ENCODE measurements at regions not wholly inside any gene's neighbourhood (a gene's known extent, or its start where the extent isn't known, plus 50 kb on each side); places are given as distances from the start of the nearest gene placed in this dataset.

DNA sequence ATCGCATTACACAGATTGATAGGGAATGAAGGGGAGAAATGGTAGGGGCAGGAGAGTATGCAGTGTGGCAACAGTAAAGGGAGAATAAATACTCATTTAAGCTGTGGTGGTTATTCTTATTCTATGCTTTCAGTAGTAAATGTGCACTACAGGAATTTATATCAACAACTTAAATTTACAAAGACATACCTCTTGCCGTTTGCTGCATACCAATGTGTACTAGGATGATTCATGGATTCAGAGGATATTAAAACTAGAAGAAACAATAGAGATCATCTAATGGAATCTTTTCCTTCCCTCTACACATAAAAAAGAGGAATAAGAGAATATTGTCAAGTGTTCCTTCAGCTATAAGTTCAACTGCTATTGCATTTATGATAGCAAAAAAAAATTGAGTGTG, 103.3 kb upstream of the RASA1 start:
- H3K4me1 ChIP-seq = no peaks in the 10 kb centered on the region
- H3K27me3 ChIP-seq = no peaks in the 10 kb centered on the region

DNA sequence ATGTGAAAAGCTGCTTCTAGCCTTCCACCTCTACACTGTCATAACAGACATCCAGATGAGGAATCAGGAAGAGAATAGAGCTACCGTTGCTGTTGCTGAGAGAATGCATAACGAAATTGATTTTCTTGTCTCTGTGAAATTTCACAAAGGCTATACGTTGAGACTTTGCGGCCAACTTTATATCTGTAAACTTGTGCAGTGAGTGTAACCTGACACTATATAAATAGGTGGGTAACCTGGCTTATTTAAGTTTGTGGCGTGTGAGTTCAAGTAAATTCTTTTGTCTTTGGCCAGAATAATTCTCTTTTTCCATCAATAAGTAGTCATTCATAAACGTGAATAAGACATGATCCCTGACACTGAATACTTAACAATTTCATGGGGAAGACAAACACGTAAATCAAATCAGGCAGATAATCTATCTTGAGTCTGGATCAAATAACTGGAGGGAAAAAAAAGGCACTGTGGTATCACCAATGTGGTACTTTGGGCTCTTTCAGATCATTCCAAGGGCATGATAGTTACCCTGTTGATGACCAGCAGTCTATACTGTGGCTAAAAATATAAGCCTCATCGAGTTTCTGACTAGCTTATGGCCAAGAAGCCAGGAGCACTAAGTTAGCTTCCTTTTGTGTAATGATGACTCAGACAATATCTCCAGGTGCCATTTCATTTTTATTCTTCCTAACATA, 98.2 kb upstream of the RASA1 start:
- Histone ChIP-seq H3K27ac (no peak overlapping the region), H3K9me3 (no peaks in the 10 kb centered on the region), H3K4me1 (no peaks in the 10 kb centered on the region), H3K27me3 (no peaks in the 10 kb centered on the region), H3K9ac (ENCODE audit: low read depth in 2 of 2, low read length in 2 of 2) (no peak overlapping the region), H3K4me3 (no peak overlapping the region), H3K36me3 (no peaks in the 10 kb centered on the region)
- TF ChIP-seq, protein P1, sequence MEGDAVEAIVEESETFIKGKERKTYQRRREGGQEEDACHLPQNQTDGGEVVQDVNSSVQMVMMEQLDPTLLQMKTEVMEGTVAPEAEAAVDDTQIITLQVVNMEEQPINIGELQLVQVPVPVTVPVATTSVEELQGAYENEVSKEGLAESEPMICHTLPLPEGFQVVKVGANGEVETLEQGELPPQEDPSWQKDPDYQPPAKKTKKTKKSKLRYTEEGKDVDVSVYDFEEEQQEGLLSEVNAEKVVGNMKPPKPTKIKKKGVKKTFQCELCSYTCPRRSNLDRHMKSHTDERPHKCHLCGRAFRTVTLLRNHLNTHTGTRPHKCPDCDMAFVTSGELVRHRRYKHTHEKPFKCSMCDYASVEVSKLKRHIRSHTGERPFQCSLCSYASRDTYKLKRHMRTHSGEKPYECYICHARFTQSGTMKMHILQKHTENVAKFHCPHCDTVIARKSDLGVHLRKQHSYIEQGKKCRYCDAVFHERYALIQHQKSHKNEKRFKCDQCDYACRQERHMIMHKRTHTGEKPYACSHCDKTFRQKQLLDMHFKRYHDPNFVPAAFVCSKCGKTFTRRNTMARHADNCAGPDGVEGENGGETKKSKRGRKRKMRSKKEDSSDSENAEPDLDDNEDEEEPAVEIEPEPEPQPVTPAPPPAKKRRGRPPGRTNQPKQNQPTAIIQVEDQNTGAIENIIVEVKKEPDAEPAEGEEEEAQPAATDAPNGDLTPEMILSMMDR (IDR thresholded peaks at IDR 0.05) = no peak
- DNase-seq = no peak
- intact Hi-C loops (cut with DNase I) = no loop called here

More for the DNA sequence above, 103.3 kb upstream of the RASA1 start:
- H3K27ac ChIP-seq = no peak overlapping the region
- no peak for DNase-seq
- no peaks in the 10 kb centered on the region for H3K36me3 ChIP-seq
- H3K9me3 ChIP-seq = no peaks in the 10 kb centered on the region
- H3K4me3 ChIP-seq = no peak overlapping the region
- H3K9ac ChIP-seq (ENCODE audit: low read depth in 2 of 2, low read length in 2 of 2) = no peak overlapping the region
- intact Hi-C loops (cut with DNase I) = no loop called here
- TF ChIP-seq, protein P1 (IDR thresholded peaks at IDR 0.05) = no peak

DNA sequence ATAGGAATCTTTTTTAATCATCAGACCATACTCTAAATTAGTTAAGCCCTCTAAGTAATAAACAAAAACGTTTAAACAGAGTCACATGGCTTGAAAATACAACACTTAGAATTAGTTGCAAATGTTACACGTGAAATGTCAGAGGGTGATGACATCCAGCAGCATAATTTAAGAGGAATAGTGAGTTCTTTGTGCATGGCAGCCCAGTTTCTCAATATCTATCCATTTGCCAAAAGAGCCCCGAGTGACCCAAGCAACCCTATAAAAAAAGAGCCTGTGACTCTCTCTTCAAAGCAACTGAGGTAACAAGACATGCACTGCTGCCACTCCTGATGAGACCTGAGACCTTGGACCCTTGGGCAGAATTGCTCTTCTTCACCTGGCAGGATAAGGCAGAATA, 96.9 kb upstream of the RASA1 start:
- no peak overlapping the region for H3K9ac ChIP-seq (ENCODE audit: low read depth in 2 of 2, low read length in 2 of 2)
- DNase-seq = no peak
- TF ChIP-seq, protein P1 (IDR thresholded peaks at IDR 0.05) = no peak
- no peaks in the 10 kb centered on the region for H3K4me1 ChIP-seq
- H3K27me3 ChIP-seq = no peaks in the 10 kb centered on the region
- intact Hi-C loops (cut with DNase I) = no loop called here
- no peaks in the 10 kb centered on the region for H3K36me3 ChIP-seq
- no peaks in the 10 kb centered on the region for H3K9me3 ChIP-seq
- H3K27ac ChIP-seq = no peak overlapping the region
- H3K4me3 ChIP-seq = no peak overlapping the region

DNA sequence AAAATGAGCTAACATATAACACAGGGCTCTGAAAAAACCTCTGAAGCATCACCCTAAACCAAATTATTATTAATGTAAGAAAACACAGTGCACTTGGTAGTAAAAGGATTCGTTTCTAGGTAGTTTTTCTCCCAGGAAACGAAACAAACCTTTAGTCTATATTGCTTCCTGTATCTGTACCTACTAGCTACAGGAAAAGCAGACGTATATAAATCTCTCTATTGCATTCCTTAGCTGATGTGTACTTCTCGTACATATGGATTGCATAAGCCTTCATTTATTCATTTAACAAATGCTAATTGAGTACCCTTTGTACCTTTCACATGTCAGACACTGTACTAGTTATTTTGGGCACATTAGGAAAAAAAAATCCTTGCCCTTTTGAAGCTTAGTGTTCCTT, 85.0 kb upstream of the RASA1 start:
- intact Hi-C loops (cut with DNase I) = no loop called here
- Histone ChIP-seq H3K9me3 (no peaks in the 10 kb centered on the region), H3K27me3 (no peaks in the 10 kb centered on the region), H3K9ac (ENCODE audit: low read depth in 2 of 2, low read length in 2 of 2) (no peak overlapping the region), H3K4me3 (no peak overlapping the region), H3K4me1 (no peaks in the 10 kb centered on the region), H3K27ac (no peak overlapping the region), H3K36me3 (no peaks in the 10 kb centered on the region)
- TF ChIP-seq, protein P1 (IDR thresholded peaks at IDR 0.05) = no peak
- no peak for DNase-seq

DNA sequence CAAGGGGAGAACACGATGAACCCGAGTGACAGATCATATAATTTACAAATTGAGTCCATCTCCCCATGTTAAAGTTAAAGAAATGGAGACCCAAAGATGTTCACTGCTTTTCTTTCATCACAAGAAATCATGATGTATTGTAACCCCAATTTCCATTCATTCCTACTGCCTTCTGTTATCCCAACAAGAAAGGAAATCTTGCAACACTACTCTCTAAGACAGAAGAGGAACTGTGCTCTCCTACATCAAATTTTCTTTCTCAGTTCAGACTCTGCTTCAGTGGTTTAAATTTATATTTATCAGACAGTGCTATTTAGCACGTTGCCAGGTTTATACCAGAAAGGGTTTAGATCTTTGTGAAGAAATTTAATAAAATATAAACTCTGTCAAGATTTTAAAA, 83.8 kb upstream of the RASA1 start:
- no peaks in the 10 kb centered on the region for H3K4me1 ChIP-seq
- TF ChIP-seq, protein P1 (IDR thresholded peaks at IDR 0.05) = no peak
- no peak overlapping the region for H3K4me3 ChIP-seq
- no peaks in the 10 kb centered on the region for H3K36me3 ChIP-seq
- H3K9me3 ChIP-seq = no peaks in the 10 kb centered on the region
- no peak overlapping the region for H3K9ac ChIP-seq (ENCODE audit: low read depth in 2 of 2, low read length in 2 of 2)
- H3K27ac ChIP-seq = no peak overlapping the region
- DNase-seq = no peak
- H3K27me3 ChIP-seq = no peaks in the 10 kb centered on the region
- intact Hi-C loops (cut with DNase I) = no loop called here
